ENCODE measurements at regions not wholly inside any gene's neighbourhood (a gene's known extent, or its start where the extent isn't known, plus 50 kb on each side); places are given as distances from the start of the nearest gene placed in this dataset.

DNA sequence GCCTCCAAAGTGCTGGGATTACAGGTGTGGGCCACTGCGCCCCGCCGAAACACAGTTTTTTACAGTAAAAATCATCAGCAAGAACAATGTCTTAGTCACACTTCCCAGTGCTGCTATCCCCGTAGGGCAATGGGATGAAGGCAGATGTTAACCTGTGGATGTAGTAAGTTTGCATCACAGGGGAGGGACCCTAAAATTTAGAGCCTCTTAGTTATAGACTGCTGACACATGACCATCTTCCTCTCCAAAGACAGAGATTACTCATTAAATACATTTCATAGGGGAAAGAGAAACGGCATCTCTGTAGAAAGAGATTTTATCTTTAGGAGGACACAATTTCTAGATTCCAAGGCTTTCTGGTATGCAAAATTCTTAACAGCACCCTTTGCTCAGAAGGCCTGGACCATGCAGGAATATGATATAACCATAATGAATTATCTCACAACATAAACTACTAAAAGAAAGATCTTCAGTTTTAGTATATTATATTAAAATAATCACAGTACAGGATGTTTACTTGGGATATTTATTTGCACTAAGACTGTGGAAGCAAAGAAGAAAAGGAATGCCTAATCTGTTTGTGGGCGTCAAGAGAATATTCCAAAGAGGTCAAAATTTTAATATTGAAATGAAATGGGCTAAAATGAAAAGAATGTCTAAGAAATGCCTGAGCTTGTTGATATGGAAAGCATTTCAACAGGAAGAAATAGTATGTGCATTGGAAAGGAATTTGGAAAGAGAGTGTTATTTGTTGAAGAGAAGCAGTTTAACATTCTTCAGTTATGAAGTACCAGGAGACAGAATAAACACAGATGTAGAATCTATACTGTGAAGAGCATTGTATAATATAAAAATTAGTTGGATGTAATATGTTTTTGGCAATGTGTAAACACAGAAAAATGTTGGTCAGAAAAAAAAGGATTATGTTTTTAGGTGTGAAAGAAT lies 1228.3 kb upstream of the CHAC2 start:
- TF ChIP-seq, protein P1, sequence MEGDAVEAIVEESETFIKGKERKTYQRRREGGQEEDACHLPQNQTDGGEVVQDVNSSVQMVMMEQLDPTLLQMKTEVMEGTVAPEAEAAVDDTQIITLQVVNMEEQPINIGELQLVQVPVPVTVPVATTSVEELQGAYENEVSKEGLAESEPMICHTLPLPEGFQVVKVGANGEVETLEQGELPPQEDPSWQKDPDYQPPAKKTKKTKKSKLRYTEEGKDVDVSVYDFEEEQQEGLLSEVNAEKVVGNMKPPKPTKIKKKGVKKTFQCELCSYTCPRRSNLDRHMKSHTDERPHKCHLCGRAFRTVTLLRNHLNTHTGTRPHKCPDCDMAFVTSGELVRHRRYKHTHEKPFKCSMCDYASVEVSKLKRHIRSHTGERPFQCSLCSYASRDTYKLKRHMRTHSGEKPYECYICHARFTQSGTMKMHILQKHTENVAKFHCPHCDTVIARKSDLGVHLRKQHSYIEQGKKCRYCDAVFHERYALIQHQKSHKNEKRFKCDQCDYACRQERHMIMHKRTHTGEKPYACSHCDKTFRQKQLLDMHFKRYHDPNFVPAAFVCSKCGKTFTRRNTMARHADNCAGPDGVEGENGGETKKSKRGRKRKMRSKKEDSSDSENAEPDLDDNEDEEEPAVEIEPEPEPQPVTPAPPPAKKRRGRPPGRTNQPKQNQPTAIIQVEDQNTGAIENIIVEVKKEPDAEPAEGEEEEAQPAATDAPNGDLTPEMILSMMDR (IDR thresholded peaks at IDR 0.05; ENCODE audit: low read depth, low read length): no peak
- no peak overlapping the region for H3K4me3 ChIP-seq (ENCODE audit: low read depth, low read length)
- H3K36me3 ChIP-seq: no peaks in the 10 kb centered on the region
- no peaks in the 10 kb centered on the region for H3K27me3 ChIP-seq
- no peak for DNase-seq
- no peaks in the 10 kb centered on the region for H3K4me1 ChIP-seq
- no peaks in the 10 kb centered on the region for H3K9me3 ChIP-seq

DNA sequence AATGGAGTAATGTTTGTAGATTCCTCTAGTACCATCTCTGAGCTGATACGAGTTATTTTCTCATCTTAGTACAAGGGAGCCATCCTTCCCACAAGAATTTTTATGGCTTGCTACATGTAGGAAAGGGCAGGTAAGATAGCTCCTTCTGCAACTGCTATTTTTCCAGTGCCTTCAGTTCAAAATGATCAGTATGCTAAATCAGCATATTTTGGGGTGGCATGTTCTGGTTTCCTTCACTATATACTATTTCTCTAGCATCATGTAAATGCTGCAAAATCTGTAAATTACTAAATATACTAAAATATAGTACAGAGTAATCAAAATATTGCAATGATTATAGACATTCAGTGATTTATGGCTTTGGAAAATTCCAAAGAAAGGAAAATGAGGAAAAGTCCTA lies 1230.0 kb upstream of the CHAC2 start:
- DNase-seq: no peak
- no peaks in the 10 kb centered on the region for H3K36me3 ChIP-seq
- no peaks in the 10 kb centered on the region for H3K9me3 ChIP-seq
- H3K27me3 ChIP-seq: no peaks in the 10 kb centered on the region
- TF ChIP-seq, protein P1 (IDR thresholded peaks at IDR 0.05; ENCODE audit: low read depth, low read length): no peak
- H3K4me3 ChIP-seq (ENCODE audit: low read depth, low read length): no peak overlapping the region
- H3K4me1 ChIP-seq: no peaks in the 10 kb centered on the region

DNA sequence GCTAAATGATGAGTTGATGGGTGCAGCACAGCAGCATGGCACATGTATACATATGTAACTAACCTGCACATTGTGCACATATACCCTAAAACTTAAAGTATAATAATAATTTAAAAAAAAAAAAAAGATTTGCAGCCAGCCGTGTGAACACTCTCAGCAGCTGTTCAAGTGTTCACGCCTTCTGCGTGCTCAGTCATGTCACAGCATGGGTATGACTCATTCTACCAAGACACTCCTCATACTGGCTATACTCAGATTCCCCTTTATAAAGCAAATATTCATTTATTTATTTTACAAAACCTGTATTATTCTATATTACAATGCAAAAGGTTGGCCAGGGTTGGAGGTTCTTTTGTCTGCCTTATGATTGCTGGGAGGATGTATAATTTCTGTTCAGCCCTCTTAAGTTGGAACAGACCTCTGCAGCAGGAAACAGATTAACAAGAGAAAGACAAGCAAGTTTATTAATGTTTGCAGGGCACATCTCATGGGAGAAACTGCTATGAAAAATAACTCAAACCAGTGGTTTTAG lies 1230.6 kb upstream of the CHAC2 start:
- TF ChIP-seq, protein P1 (IDR thresholded peaks at IDR 0.05; ENCODE audit: low read depth, low read length): no peak
- no peaks in the 10 kb centered on the region for H3K4me1 ChIP-seq
- H3K36me3 ChIP-seq: no peaks in the 10 kb centered on the region
- H3K9me3 ChIP-seq: no peaks in the 10 kb centered on the region
- H3K27me3 ChIP-seq: no peaks in the 10 kb centered on the region
- H3K4me3 ChIP-seq (ENCODE audit: low read depth, low read length): no peak overlapping the region
- DNase-seq: no peak

DNA sequence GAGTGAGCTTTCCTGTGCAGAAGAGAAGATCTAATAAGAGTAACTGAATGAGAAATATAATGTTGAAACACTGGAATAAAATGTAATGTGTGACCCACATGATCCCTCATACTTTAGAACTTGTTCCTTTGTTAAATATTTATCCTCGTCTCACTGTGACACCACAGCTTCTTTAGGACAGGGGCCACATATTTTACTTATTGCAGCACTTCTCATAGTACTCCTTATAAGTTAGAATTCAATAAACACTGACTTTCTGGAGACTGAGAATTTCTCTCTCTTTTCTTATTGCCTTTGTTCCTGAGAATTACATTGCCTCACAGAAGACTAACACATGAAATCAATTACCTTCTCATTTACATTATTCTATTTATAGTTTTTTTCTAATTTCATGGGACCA lies 1234.6 kb upstream of the CHAC2 start:
- DNase-seq: no peak
- Histone ChIP-seq H3K4me3 (ENCODE audit: low read depth, low read length) (no peak overlapping the region), H3K36me3 (no peaks in the 10 kb centered on the region), H3K4me1 (no peaks in the 10 kb centered on the region), H3K27me3 (no peaks in the 10 kb centered on the region), H3K9me3 (no peaks in the 10 kb centered on the region)
- TF ChIP-seq, protein P1 (IDR thresholded peaks at IDR 0.05; ENCODE audit: low read depth, low read length): no peak

DNA sequence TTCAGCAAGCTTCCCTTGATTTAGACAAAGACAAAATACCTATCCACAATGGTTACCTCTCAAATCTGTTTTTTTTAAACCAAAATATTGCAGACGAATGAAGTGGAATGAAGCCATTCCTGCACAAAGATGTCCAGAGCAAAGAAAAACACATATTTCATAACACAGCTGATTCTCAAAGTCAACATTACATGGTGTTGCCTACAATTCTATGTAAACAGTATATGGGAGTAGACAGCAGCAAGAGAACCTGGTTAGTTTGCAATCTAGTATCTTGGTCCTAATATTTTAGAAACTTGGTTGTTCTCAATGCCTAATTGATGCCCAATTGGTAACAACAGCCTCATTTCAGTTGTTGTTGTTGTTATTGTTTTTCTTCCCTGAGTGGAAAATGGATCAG lies 1240.9 kb upstream of the CHAC2 start:
- Histone ChIP-seq H3K4me1 (no peaks in the 10 kb centered on the region), H3K27me3 (no peaks in the 10 kb centered on the region), H3K36me3 (no peaks in the 10 kb centered on the region), H3K9me3 (no peaks in the 10 kb centered on the region), H3K4me3 (ENCODE audit: low read depth, low read length) (no peak overlapping the region)
- no peak for DNase-seq
- TF ChIP-seq, protein P1 (IDR thresholded peaks at IDR 0.05; ENCODE audit: low read depth, low read length): no peak

DNA sequence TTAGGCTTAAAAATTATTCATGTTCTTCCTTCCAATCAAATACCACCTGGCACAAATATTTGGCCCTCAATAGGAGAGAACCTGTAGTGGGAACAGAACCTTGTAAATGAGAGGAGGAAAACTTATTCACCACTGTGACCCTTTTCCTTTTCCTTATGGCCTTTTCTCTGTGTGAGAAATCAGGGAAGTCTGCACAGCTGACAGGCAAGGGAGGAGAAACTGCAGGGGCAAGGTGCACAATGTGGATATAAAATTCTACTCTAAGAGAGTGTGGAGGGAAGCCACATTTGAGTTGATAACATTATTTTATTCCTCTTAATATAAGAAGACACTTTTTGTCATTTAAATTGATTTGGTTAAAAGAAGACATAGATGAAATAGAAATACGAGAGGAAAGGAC lies 1247.0 kb upstream of the CHAC2 start:
- H3K4me3 ChIP-seq (ENCODE audit: low read depth, low read length): no peak overlapping the region
- H3K9me3 ChIP-seq: no peaks in the 10 kb centered on the region
- TF ChIP-seq, protein P1 (IDR thresholded peaks at IDR 0.05; ENCODE audit: low read depth, low read length): no peak
- no peaks in the 10 kb centered on the region for H3K4me1 ChIP-seq
- no peak for DNase-seq
- no peaks in the 10 kb centered on the region for H3K36me3 ChIP-seq
- no peaks in the 10 kb centered on the region for H3K27me3 ChIP-seq

All from BE2C (cell line).